Erythroblast (primary cell): ENCODE measurements at regions not wholly inside any gene's neighbourhood (a gene's known extent, or its start where the extent isn't known, plus 50 kb on each side); places are given as distances from the start of the nearest gene placed in this dataset.

Experiments
- GATA1 ChIP-seq: IDR thresholded peaks from 2 replicates; pipeline ENCODE4 v1.6.1; 2011; ENCODE audit warnings: low read depth, mild to moderate bottlenecking, control low read depth, low read length, moderate library complexity
- POLR2A ChIP-seq: IDR thresholded peaks from 2 replicates; pipeline ENCODE4 v1.6.1; 2011; ENCODE audit warnings: mild to moderate bottlenecking, low read length

DNA sequence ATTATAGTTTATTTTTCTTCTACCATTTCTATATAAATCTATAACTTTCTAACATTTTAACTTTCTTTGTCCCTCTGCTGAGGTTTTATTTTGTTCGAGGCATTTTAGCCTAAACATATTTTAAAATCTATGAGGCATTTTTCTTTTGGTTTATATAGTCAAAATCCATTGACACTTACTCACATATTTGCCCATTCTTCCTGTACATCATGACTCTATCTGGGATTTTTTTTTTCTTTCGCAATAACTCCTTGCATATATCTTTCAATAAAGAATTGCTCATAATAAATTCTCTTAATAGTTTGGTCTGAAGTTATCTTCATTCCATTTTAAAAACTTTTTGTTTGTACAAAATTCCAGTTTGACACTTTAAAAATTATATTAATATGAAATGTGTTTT lies 632.3 kb downstream of the TLE4 start:
- TF ChIP-seq POLR2A (no peak), GATA1 (no peak)
